Liver (tissue), 8 donors: ENCODE measurements at regions not wholly inside any gene's neighbourhood (a gene's known extent, or its start where the extent isn't known, plus 50 kb on each side); places are given as distances from the start of the nearest gene placed in this dataset.

Source experiments
- DNase-seq: peaks from one replicate; pipeline ENCODE4 v3.0.0-alpha.2; 2017; ENCODE audit warnings: low spot score
- H3K27ac ChIP-seq, 2 donors: one replicate each; pipeline ENCODE4 v1.7.0; 2013; ENCODE audit warnings: inconsistent platforms in 2 of 2, low read length in 2 of 2, control low read depth in 1 of 2, low read depth in 1 of 2, mild to moderate bottlenecking in 1 of 2
- H3K27me3 ChIP-seq, 4 donors: one replicate each; pipeline versions ENCODE4 v1.6.1 to v1.7.0; 2013; ENCODE audit warnings: low read length in 3 of 4, inconsistent platforms in 1 of 4, mild to moderate bottlenecking in 1 of 4, moderate library complexity in 1 of 4; ENCODE audit not compliant: control insufficient read depth in 4 of 4, insufficient read depth in 4 of 4
- H3K36me3 ChIP-seq, 4 donors: one replicate each; pipeline versions ENCODE4 v1.6.1 to v1.7.0; 2013; ENCODE audit warnings: low read length in 3 of 4, mild to moderate bottlenecking in 3 of 4, low read depth in 1 of 4, moderate library complexity in 1 of 4; ENCODE audit not compliant: control insufficient read depth in 4 of 4, insufficient read depth in 3 of 4
- H3K4me1 ChIP-seq, 4 donors: one replicate each; pipeline versions ENCODE4 v1.6.1 to v1.7.0; 2013; ENCODE audit warnings: low read length in 3 of 4, mild to moderate bottlenecking in 3 of 4, moderate library complexity in 1 of 4; ENCODE audit not compliant: control insufficient read depth in 4 of 4, insufficient read depth in 4 of 4
- H3K4me3 ChIP-seq, 3 donors: one replicate each; pipeline versions ENCODE4 v1.6.1 to v1.7.0; 2013; ENCODE audit warnings: low read length in 3 of 3, control low read depth in 1 of 3, low read depth in 1 of 3, mild to moderate bottlenecking in 1 of 3
- H3K9ac ChIP-seq, 2 donors: one replicate each; pipeline ENCODE4 v1.7.0; 2013; ENCODE audit warnings: low read length in 2 of 2, mild to moderate bottlenecking in 2 of 2, moderate library complexity in 2 of 2, control low read depth in 1 of 2, low read depth in 1 of 2
- H3K9me3 ChIP-seq, 4 donors: one replicate each; pipeline versions ENCODE4 v1.6.1 to v1.7.0; 2013; ENCODE audit warnings: low read length in 3 of 4; ENCODE audit not compliant: control insufficient read depth in 4 of 4
- ATF3 ChIP-seq: IDR thresholded peaks from 2 replicates; pipeline ENCODE4 v1.6.1; 2016; ENCODE audit warnings: antibody characterized with exemption
- CTCF ChIP-seq: fragments of 150-350 bp; IDR thresholded peaks from 2 replicates; pipeline ENCODE4 v1.5.1; 2017; ENCODE audit warnings: improper control_type of control experiment, low read depth, low read length; ENCODE audit not compliant: missing input control
- EGR1 ChIP-seq, 2 donors: IDR thresholded peaks; 2 replicates each; pipeline ENCODE4 v1.6.1; 2016 to 2018; ENCODE audit warnings: antibody characterized with exemption in 2 of 2, low read depth in 2 of 2
- FOXA1 ChIP-seq: IDR thresholded peaks from 2 replicates; pipeline ENCODE4 v1.6.1; 2016; ENCODE audit warnings: antibody characterized with exemption
- FOXA2 ChIP-seq: IDR thresholded peaks from 2 replicates; pipeline ENCODE4 v1.6.1; 2016; ENCODE audit warnings: antibody characterized with exemption
- GABPA ChIP-seq, 2 donors: IDR thresholded peaks in 1 of 2; conservative IDR thresholded peaks in 1 of 2; 2 replicates each; pipeline ENCODE4 v1.6.1; 2016; ENCODE audit warnings: antibody characterized with exemption in 2 of 2, mild to moderate bottlenecking in 1 of 2, moderate library complexity in 1 of 2
- HNF4A ChIP-seq, 2 donors: conservative IDR thresholded peaks; 2 replicates each; pipeline ENCODE4 v1.6.1; 2016; ENCODE audit warnings: antibody characterized with exemption in 2 of 2, mild to moderate bottlenecking in 2 of 2
- HNF4G ChIP-seq: IDR thresholded peaks from 2 replicates; pipeline ENCODE4 v1.6.1; 2016; ENCODE audit warnings: antibody characterized with exemption
- JUND ChIP-seq, 2 donors: IDR thresholded peaks; 2 replicates each; pipeline ENCODE4 v1.6.1; 2016; ENCODE audit warnings: antibody characterized with exemption in 2 of 2
- MAX ChIP-seq: IDR thresholded peaks from 2 replicates; pipeline ENCODE4 v1.6.1; 2016; ENCODE audit warnings: antibody characterized with exemption
- NR2F2 ChIP-seq: IDR thresholded peaks from 2 replicates; pipeline ENCODE4 v1.6.1; 2016; ENCODE audit warnings: antibody characterized with exemption
- RAD21 ChIP-seq, 2 donors: IDR thresholded peaks; 2 replicates each; pipeline ENCODE4 v1.6.1; 2016; ENCODE audit warnings: antibody characterized with exemption in 2 of 2, mild to moderate bottlenecking in 2 of 2
- REST ChIP-seq: IDR thresholded peaks from 2 replicates; pipeline ENCODE4 v1.6.1; 2016; ENCODE audit warnings: antibody characterized with exemption, mild to moderate bottlenecking
- TAF1 ChIP-seq: conservative IDR thresholded peaks from 2 replicates; pipeline ENCODE4 v1.6.1; 2016; ENCODE audit warnings: antibody characterized with exemption, mild to moderate bottlenecking
- ZBTB33 ChIP-seq: IDR thresholded peaks from 2 replicates; pipeline ENCODE4 v1.6.1; 2016; ENCODE audit warnings: antibody characterized with exemption
- WGBS: extraction: QIAGEN DNeasy Blood & Tissue Kit; methylation state at CpG from one replicate; pipeline ENCODE4 v1.1.7; 2013; 5-methylcytosine and 5-hydroxymethylcytosine counted together
- donor health status: healthy.
- donor health status: healthy.
- donor health status: healthy.
- donor health status: healthy.
- donor health status: healthy.

- H3K9ac ChIP-seq = no peak overlapping the region
- WGBS = 96% methylated on average over 5 of the region's 5 CpGs
- no peaks in the 10 kb centered on the region for H3K36me3 ChIP-seq
- DNase-seq = no peak
- H3K4me3 ChIP-seq = no peak overlapping the region
- H3K4me1 ChIP-seq = no peaks in the 10 kb centered on the region
- H3K27me3 ChIP-seq = no peaks in the 10 kb centered on the region
- TF ChIP-seq HNF4G (no peak), GABPA (IDR thresholded peaks at IDR 0.05 in 1 of 2, conservative IDR thresholded peaks at IDR 0.05 in 1 of 2) (no peak), FOXA1 (no peak), ATF3 (no peak), REST (no peak), HNF4A (conservative IDR thresholded peaks at IDR 0.05) (no peak), RAD21 (IDR thresholded peaks at IDR 0.05) (no peak), JUND (IDR thresholded peaks at IDR 0.05) (no peak), NR2F2 (no peak), MAX (no peak)
- H3K27ac ChIP-seq = no peak overlapping the region
- H3K9me3 ChIP-seq = no peaks in the 10 kb centered on the region
Observed at GRCh38 chr3:164927728-164928127, 150.6 kb downstream of the SI start.

- no peaks in the 10 kb centered on the region for H3K9me3 ChIP-seq
- WGBS = 59% methylated on average over 2 of the region's 2 CpGs
- no peak overlapping the region for H3K4me3 ChIP-seq
- DNase-seq = no peak
- H3K27ac ChIP-seq = no peak overlapping the region
- H3K9ac ChIP-seq = no peak overlapping the region
- H3K4me1 ChIP-seq = no peaks in the 10 kb centered on the region
- no peaks in the 10 kb centered on the region for H3K36me3 ChIP-seq
- TF ChIP-seq EGR1 (IDR thresholded peaks at IDR 0.05; ENCODE audit: low read depth in 2 of 2) (no peak), ZBTB33 (no peak), HNF4G (no peak), FOXA2 (no peak), TAF1 (no peak), HNF4A (conservative IDR thresholded peaks at IDR 0.05) (no peak), JUND (IDR thresholded peaks at IDR 0.05) (no peak), GABPA (IDR thresholded peaks at IDR 0.05 in 1 of 2, conservative IDR thresholded peaks at IDR 0.05 in 1 of 2) (no peak), NR2F2 (no peak), CTCF (no peak), REST (no peak), ATF3 (no peak), FOXA1 (no peak), RAD21 (IDR thresholded peaks at IDR 0.05) (no peak), MAX (no peak)
- H3K27me3 ChIP-seq = no peaks in the 10 kb centered on the region
Observed at GRCh38 chr3:164918905-164919304, 159.4 kb downstream of the SI start.
